Activated B cell treated with CpG ODN at 0.5 μM for 24 hours (primary cell): ENCODE measurements at regions not wholly inside any gene's neighbourhood (a gene's known extent, or its start where the extent isn't known, plus 50 kb on each side); places are given as distances from the start of the nearest gene placed in this dataset.

Experiments used
- ATAC-seq: fragments of 200-7000 bp; cut with Tn5 transposase; one replicate; pipeline ENCODE4 v1.10.0; 2021; ENCODE audit warnings: low read depth, mild to moderate bottlenecking, moderate library complexity
- CTCF ChIA-PET: fragments of 350-600 bp; sonication (Branson Sonifier 250); formaldehyde crosslinking; loops from one replicate; lab custom pipeline; 2021; ENCODE audit warnings: antibody characterized with exemption; lab: Charles Lee
- POLR2A ChIA-PET: fragments of 350-600 bp; sonication (Branson Sonifier 250); formaldehyde crosslinking; loops from one replicate; lab custom pipeline; 2021; ENCODE audit warnings: antibody characterized with exemption; lab: Charles Lee
- DNase-seq: peaks from one replicate; pipeline ENCODE4 v3.0.0; 2022
- H3K27ac Mint-ChIP-seq: one replicate; pipeline ENCODE4 v1.8.0; 2020; ENCODE audit warnings: mixed read lengths
- H3K27me3 Mint-ChIP-seq: one replicate; pipeline ENCODE4 v1.8.0; 2021; ENCODE audit warnings: mixed read lengths
- H3K36me3 Mint-ChIP-seq: one replicate; pipeline ENCODE4 v1.8.0; 2021; ENCODE audit warnings: low read depth, mixed read lengths
- H3K4me1 Mint-ChIP-seq: one replicate; pipeline ENCODE4 v1.8.0; 2021; ENCODE audit warnings: mixed read lengths
- H3K4me3 Mint-ChIP-seq: one replicate; pipeline ENCODE4 v1.8.0; 2020; ENCODE audit warnings: mild to moderate bottlenecking, mixed read lengths
- H3K9me3 Mint-ChIP-seq: one replicate; pipeline ENCODE4 v1.8.0; 2020; ENCODE audit warnings: mixed read lengths
- intact Hi-C: fragments of 100-400 bp; cut with micrococcal nuclease; formaldehyde crosslinking; loops from one replicate; pipeline ENCODE4 v1.15.1; 2024
- TF ChIP-seq, protein P1 (sequence below): fragments of 200-600 bp; IDR thresholded peaks from one replicate; pipeline ENCODE4 v1.8.0; 2022; ENCODE audit warnings: antibody characterized with exemption, mild to moderate bottlenecking

DNA sequence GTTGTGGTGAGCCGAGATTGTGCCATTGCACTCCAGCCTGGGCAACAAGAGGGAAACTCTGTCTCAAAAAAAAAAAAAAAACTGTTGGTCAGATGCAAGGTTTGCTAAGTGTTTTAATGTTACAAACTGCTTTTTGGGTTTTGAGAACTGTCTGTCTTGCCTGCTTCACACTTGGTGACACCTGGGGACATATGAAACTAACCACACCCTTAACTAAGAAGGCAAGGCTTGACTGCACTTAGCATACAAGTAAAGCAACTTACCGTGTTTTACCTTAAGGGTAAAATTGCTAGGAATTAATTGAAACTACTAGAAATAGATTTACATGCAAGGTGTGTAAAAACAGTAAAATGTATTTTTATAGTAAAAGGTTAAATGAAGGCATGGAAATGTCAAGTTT lies 180.4 kb downstream of the OR13H1 start:
- Mint-ChIP-seq H3K27ac (no peak overlapping the region), H3K4me1 (peaks cover 13% of the 10 kb centered on the region), H3K36me3 (no peaks in the 10 kb centered on the region), H3K27me3 (no peaks in the 10 kb centered on the region), H3K4me3 (no peak overlapping the region), H3K9me3 (peaks cover 6% of the 10 kb centered on the region)
- ATAC-seq: no peak
- intact Hi-C loops: no loop called here
- DNase-seq: no peak
- CTCF ChIA-PET: no interaction called here
- TF ChIP-seq, protein P1, sequence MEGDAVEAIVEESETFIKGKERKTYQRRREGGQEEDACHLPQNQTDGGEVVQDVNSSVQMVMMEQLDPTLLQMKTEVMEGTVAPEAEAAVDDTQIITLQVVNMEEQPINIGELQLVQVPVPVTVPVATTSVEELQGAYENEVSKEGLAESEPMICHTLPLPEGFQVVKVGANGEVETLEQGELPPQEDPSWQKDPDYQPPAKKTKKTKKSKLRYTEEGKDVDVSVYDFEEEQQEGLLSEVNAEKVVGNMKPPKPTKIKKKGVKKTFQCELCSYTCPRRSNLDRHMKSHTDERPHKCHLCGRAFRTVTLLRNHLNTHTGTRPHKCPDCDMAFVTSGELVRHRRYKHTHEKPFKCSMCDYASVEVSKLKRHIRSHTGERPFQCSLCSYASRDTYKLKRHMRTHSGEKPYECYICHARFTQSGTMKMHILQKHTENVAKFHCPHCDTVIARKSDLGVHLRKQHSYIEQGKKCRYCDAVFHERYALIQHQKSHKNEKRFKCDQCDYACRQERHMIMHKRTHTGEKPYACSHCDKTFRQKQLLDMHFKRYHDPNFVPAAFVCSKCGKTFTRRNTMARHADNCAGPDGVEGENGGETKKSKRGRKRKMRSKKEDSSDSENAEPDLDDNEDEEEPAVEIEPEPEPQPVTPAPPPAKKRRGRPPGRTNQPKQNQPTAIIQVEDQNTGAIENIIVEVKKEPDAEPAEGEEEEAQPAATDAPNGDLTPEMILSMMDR: no peak
- POLR2A ChIA-PET: interaction anchor here (0.6 kb wide), 1 partner anchor 114 kb away, joined by 5 read pairs; no protein-coding TSS in a partner anchor

DNA sequence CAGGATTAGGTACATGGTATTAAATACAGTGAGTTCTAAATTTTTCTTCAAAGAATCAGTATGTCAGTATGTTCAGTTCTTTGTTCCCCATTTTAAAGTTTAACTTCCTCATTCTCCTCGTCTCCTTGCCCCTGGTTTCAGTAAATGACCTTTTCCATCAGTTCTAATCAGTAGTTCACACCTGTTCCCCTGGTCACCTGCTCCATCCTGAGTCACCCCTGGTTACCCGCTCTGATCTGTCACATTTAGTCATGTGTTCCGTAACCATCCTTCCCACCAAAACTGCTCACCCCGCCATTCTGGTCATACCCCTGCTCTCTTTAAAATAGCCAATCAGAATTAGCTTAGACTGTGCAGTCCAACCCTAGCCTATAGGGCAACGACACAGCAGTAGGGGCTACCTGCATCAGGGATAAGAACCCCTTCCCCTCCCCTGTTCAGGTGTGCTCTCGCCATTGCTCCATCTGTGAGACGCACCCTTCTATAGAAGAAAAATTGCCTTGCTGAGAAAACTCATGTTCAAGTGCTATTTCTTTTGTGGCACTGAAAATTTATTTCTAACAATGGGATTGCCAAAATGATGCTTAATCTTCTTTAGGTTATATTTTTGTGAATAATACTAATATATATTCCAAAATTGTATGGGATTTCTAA lies 181.3 kb downstream of the OR13H1 start:
- ChIA-PET CTCF (interaction anchor here (1.0 kb wide), 1 partner anchor 48 kb away, joined by 3 read pairs; no protein-coding TSS in a partner anchor), POLR2A (interaction anchor here (0.6 kb wide), 1 partner anchor 113 kb away, joined by 5 read pairs; no protein-coding TSS in a partner anchor)
- Mint-ChIP-seq H3K36me3 (no peaks in the 10 kb centered on the region), H3K9me3 (peaks cover 6% of the 10 kb centered on the region), H3K27ac (peak overlapping the region; percentile 1), H3K4me1 (peaks cover 13% of the 10 kb centered on the region), H3K4me3 (no peak overlapping the region), H3K27me3 (no peaks in the 10 kb centered on the region)
- no peak for ATAC-seq
- intact Hi-C loops: no loop called here
- TF ChIP-seq, protein P1: no peak
- DNase-seq: no peak

DNA sequence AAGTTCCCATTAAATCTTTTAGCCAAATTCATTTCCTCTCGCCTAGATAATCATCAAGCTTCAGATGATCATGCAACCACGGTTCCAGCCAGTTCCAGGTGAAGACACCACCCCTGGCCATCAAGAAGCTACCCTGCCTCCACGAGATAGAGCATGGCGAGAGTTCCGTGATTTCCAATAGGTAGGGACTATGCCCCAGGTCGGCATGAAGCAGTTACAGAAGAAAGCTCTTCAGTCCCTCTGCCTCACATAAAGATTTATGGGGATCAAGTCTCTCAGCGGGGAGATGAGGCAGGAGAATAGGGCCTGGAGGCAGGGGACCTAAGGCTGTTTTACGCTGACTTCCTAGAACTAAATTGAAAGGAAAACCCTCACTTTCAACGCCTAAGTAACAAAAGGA lies 183.9 kb downstream of the OR13H1 start:
- H3K4me3 Mint-ChIP-seq: no peak overlapping the region
- ChIA-PET CTCF (no interaction called here), POLR2A (no interaction called here)
- TF ChIP-seq, protein P1: no peak
- no peaks in the 10 kb centered on the region for H3K36me3 Mint-ChIP-seq
- H3K9me3 Mint-ChIP-seq: peaks cover 6% of the 10 kb centered on the region
- DNase-seq: no peak
- H3K27me3 Mint-ChIP-seq: no peaks in the 10 kb centered on the region
- ATAC-seq: no peak
- intact Hi-C loops: no loop called here
- peaks cover 13% of the 10 kb centered on the region for H3K4me1 Mint-ChIP-seq
- no peak overlapping the region for H3K27ac Mint-ChIP-seq

DNA sequence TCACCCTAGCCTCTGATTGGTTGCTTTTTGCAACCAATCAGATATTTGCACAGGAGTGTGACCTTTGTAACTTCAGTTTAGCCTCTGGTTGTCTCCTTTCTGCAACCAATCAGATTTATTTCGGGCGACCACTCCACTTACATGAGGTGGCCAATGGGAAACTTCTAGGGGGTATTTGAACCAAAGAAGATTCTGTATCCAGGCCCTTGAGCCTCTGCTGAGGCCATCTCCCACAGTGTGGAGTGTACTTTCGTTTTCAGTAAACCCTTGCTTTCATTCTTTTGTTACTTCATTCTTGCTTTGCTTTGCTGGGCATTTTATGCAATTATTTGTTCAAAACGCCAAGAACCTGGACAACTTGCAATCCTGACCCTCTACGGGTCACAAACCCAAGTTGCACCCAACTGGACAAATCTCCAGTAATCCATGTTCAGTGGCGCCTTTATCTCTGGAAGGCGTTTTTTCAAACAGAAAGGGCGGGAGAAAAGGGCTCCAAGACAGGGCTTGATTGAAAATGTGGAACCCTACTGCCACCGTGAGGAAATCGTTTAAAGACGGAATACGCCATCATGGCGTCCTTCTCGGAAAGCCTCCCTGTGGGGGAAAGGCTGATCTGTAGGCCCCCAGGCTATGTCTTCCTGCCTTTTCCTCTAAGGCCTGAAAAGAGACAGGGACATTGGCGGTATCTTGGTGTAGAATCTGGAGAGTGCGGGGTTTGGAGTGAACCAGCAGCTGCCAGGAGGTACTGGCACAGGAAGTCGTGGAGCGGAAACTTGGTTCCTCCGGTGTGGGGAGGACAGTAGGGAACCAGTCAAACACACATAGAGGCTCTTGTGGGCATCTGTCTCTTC lies 184.6 kb downstream of the OR13H1 start:
- Mint-ChIP-seq H3K27me3 (no peaks in the 10 kb centered on the region), H3K27ac (no peak overlapping the region), H3K4me1 (peaks cover 13% of the 10 kb centered on the region), H3K36me3 (no peaks in the 10 kb centered on the region), H3K9me3 (peaks cover 6% of the 10 kb centered on the region), H3K4me3 (no peak overlapping the region)
- TF ChIP-seq, protein P1: no peak
- ChIA-PET CTCF (no interaction called here), POLR2A (no interaction called here)
- no peak for ATAC-seq
- intact Hi-C loops: no loop called here
- no peak for DNase-seq

DNA sequence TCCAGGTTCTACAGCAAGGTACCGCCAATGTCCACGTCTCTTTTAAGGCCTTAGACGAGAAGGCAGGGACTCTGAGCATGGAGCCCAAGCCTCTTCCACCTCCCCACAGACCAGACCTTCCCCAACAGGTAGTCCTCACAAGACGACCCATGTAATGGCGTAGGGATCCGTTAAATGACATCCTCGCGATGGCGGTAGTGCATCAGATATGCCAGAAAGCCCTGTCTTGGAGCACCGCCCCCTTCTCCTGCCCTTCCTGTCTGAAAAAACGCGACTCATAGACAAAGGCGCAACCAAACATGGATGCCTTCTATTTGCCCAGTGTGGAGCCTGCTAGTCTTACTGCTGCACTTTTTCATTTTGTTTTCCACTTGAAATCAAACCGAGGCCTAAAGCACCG lies 185.4 kb downstream of the OR13H1 start:
- ChIA-PET POLR2A (no interaction called here), CTCF (no interaction called here)
- no peaks in the 10 kb centered on the region for H3K27me3 Mint-ChIP-seq
- DNase-seq: no peak
- peaks cover 9% of the 10 kb centered on the region for H3K4me1 Mint-ChIP-seq
- H3K27ac Mint-ChIP-seq: no peak overlapping the region
- intact Hi-C loops: no loop called here
- ATAC-seq: no peak
- H3K4me3 Mint-ChIP-seq: no peak overlapping the region
- TF ChIP-seq, protein P1: no peak
- H3K36me3 Mint-ChIP-seq: no peaks in the 10 kb centered on the region
- H3K9me3 Mint-ChIP-seq: peaks cover 6% of the 10 kb centered on the region
